HG03565 (cell line): ENCODE measurements at regions not wholly inside any gene's neighbourhood (a gene's known extent, or its start where the extent isn't known, plus 50 kb on each side); places are given as distances from the start of the nearest gene placed in this dataset.

Experiments
- ATAC-seq: cut with Tn5 transposase; IDR thresholded peaks from one replicate; pipeline ENCODE4 v1.9.1; 2021; ENCODE audit warnings: mild to moderate bottlenecking, moderate library complexity; ENCODE audit not compliant: unreplicated experiment

GRCh38 chr4:13190093-13190721 lies 293.9 kb downstream of the RAB28 start:
- ATAC-seq = no peak

GRCh38 chr4:13184199-13184598 lies 299.9 kb downstream of the RAB28 start:
- no peak for ATAC-seq

GRCh38 chr4:13182133-13182532 lies 302.0 kb downstream of the RAB28 start:
- ATAC-seq = no peak

GRCh38 chr4:13181681-13182080 lies 302.5 kb downstream of the RAB28 start:
- no peak for ATAC-seq

GRCh38 chr4:13180701-13181100 lies 303.4 kb downstream of the RAB28 start:
- no peak for ATAC-seq

GRCh38 chr4:13178621-13179020 lies 305.5 kb downstream of the RAB28 start:
- no peak for ATAC-seq

GRCh38 chr4:13176741-13177142 lies 307.4 kb downstream of the RAB28 start:
- ATAC-seq = no peak

- no peak for ATAC-seq
Measured at GRCh38 chr4:13174926-13175325, 309.2 kb downstream of the RAB28 start.

GRCh38 chr4:13174001-13174400 lies 310.1 kb downstream of the RAB28 start:
- ATAC-seq = no peak

- ATAC-seq = no peak
Measured at GRCh38 chr4:13171292-13172057, 312.7 kb downstream of the RAB28 start.

GRCh38 chr4:13169731-13170525 lies 314.2 kb downstream of the RAB28 start:
- ATAC-seq = no peak

- ATAC-seq = no peak
Measured at GRCh38 chr4:13168326-13168725, 315.8 kb downstream of the RAB28 start.

GRCh38 chr4:13166214-13166613 lies 317.9 kb downstream of the RAB28 start:
- no peak for ATAC-seq

- no peak for ATAC-seq
Measured at GRCh38 chr4:13164783-13165331, 319.3 kb downstream of the RAB28 start.

- ATAC-seq = no peak
Measured at GRCh38 chr4:13162886-13163285, 321.3 kb downstream of the RAB28 start.

GRCh38 chr4:13160920-13161319 lies 323.2 kb downstream of the RAB28 start:
- ATAC-seq = no peak

GRCh38 chr4:13159041-13159620 lies 325.0 kb downstream of the RAB28 start:
- ATAC-seq = no peak

GRCh38 chr4:13151194-13151593 lies 332.9 kb downstream of the RAB28 start:
- no peak for ATAC-seq

GRCh38 chr4:13143222-13144070 lies 340.7 kb downstream of the RAB28 start:
- no peak for ATAC-seq

GRCh38 chr4:13142726-13143125 lies 341.4 kb downstream of the RAB28 start:
- ATAC-seq = no peak
